ENCODE measurements at regions not wholly inside any gene's neighbourhood (a gene's known extent, or its start where the extent isn't known, plus 50 kb on each side); places are given as distances from the start of the nearest gene placed in this dataset.

DNA sequence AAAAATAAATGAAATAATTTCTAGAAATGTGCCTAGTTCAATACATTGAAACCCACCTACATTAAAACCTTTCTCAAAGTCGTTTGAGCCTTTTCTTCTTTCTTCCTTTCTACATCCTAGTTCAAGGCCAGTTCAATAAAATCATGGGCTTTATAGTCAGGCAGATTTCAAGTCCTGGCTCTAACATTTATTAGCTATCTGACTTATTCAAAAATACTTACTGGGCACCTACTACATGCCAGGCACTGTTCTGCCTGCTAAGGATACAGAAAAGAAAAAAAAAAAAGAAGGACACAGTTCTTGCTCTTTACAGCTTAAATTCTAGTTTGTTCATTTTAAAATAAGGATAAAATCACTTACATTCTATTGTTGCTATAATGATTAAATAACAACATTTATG, 134.2 kb upstream of the FGGY start:
- TF ChIP-seq YY1 (IDR thresholded peaks at IDR 0.05; ENCODE audit: insufficient read depth, insufficient read length) (no peak), SUZ12 (IDR thresholded peaks at IDR 0.05; ENCODE audit: extremely low read depth, insufficient read depth, insufficient read length) (no peak), ZNF274 (IDR thresholded peaks at IDR 0.05; ENCODE audit: low read depth, low read length) (no peak)
